ENCODE measurements at regions not wholly inside any gene's neighbourhood (a gene's known extent, or its start where the extent isn't known, plus 50 kb on each side); places are given as distances from the start of the nearest gene placed in this dataset.

- DNase-seq, result no peak
These were observed 172.1 kb upstream of the PLEKHG7 start for GRCh38 chr12:92530706-92531105.

- no peak for DNase-seq
These were observed 172.8 kb upstream of the PLEKHG7 start for GRCh38 chr12:92529944-92530343.

GRCh38 chr12:92528586-92528985 is 174.2 kb upstream of the PLEKHG7 start:
- no peak for DNase-seq

GRCh38 chr12:92528097-92528496 is 174.7 kb upstream of the PLEKHG7 start:
- no peak for DNase-seq

GRCh38 chr12:92524489-92524888 is 178.3 kb upstream of the PLEKHG7 start:
- DNase-seq, result no peak

GRCh38 chr12:92520511-92520910 is 182.3 kb upstream of the PLEKHG7 start:
- no peak for DNase-seq

- no peak for DNase-seq
These were observed 183.5 kb upstream of the PLEKHG7 start for GRCh38 chr12:92519284-92519683.

GRCh38 chr12:92518071-92518470 is 184.7 kb upstream of the PLEKHG7 start:
- DNase-seq, result no peak

GRCh38 chr12:92516277-92516600 is 186.6 kb upstream of the PLEKHG7 start:
- DNase-seq, result no peak

GRCh38 chr12:92513231-92513730 is 189.5 kb upstream of the PLEKHG7 start:
- DNase-seq, result no peak

GRCh38 chr12:92511786-92512185 is 191.0 kb upstream of the PLEKHG7 start:
- no peak for DNase-seq

GRCh38 chr12:92509156-92509738 is 193.5 kb upstream of the PLEKHG7 start:
- no peak for DNase-seq

- no peak for DNase-seq
These were observed 195.9 kb upstream of the PLEKHG7 start for GRCh38 chr12:92506891-92507290.

GRCh38 chr12:92506460-92506859 is 196.3 kb upstream of the PLEKHG7 start:
- no peak for DNase-seq

GRCh38 chr12:92505254-92506231 is 197.2 kb upstream of the PLEKHG7 start:
- DNase-seq, result no peak

GRCh38 chr12:92504594-92504981 is 198.2 kb upstream of the PLEKHG7 start:
- no peak for DNase-seq

- DNase-seq, result no peak
These were observed 198.7 kb upstream of the PLEKHG7 start for GRCh38 chr12:92503971-92504593.

GRCh38 chr12:92503029-92503931 is 199.5 kb upstream of the PLEKHG7 start:
- DNase-seq, result no peak

GRCh38 chr12:92502417-92503028 is 200.3 kb upstream of the PLEKHG7 start:
- DNase-seq, result no peak

GRCh38 chr12:92496790-92497189 is 206.0 kb upstream of the PLEKHG7 start:
- DNase-seq, result no peak

GRCh38 chr12:92495108-92495507 is 207.7 kb upstream of the PLEKHG7 start:
- no peak for DNase-seq

GRCh38 chr12:92493816-92494215 is 209.0 kb upstream of the PLEKHG7 start:
- DNase-seq, result no peak
